Osteocyte (in vitro differentiated cells): ENCODE measurements at regions not wholly inside any gene's neighbourhood (a gene's known extent, or its start where the extent isn't known, plus 50 kb on each side); places are given as distances from the start of the nearest gene placed in this dataset.

Source experiments
- DNase-seq: peaks from one replicate; pipeline ENCODE4 v3.0.0; 2021; ENCODE audit warnings: mixed read lengths; ENCODE audit not compliant: unreplicated experiment; ENCODE audit errors: extremely low spot score
- H3K27ac Mint-ChIP-seq: one replicate; pipeline ENCODE4 v1.8.0; 2021; ENCODE audit warnings: mild to moderate bottlenecking, mixed read lengths; ENCODE audit not compliant: unreplicated experiment
- H3K27me3 Mint-ChIP-seq: one replicate; pipeline ENCODE4 v1.8.0; 2021; ENCODE audit warnings: mixed read lengths; ENCODE audit not compliant: unreplicated experiment
- H3K36me3 Mint-ChIP-seq: one replicate; pipeline ENCODE4 v1.8.0; 2021; ENCODE audit warnings: mixed read lengths; ENCODE audit not compliant: unreplicated experiment
- H3K4me1 Mint-ChIP-seq: one replicate; pipeline ENCODE4 v1.8.0; 2021; ENCODE audit warnings: mixed read lengths; ENCODE audit not compliant: unreplicated experiment
- H3K4me3 Mint-ChIP-seq: one replicate; pipeline ENCODE4 v1.8.0; 2021; ENCODE audit warnings: mild to moderate bottlenecking, moderate library complexity, mixed read lengths; ENCODE audit not compliant: unreplicated experiment
- H3K9me3 Mint-ChIP-seq: one replicate; pipeline ENCODE4 v1.8.0; 2021; ENCODE audit warnings: mixed read lengths; ENCODE audit not compliant: unreplicated experiment
- CTCF ChIP-seq: fragments of 200-600 bp; sonication (generic); IDR thresholded peaks from 2 replicates; pipeline ENCODE4 v1.5.0; 2021; ENCODE audit warnings: antibody characterized with exemption, mild to moderate bottlenecking, moderate library complexity

- Mint-ChIP-seq H3K27ac (no peak overlapping the region), H3K4me3 (no peak overlapping the region), H3K36me3 (no peaks in the 10 kb centered on the region), H3K27me3 (peaks cover 7% of the 10 kb centered on the region), H3K9me3 (peaks cover 4% of the 10 kb centered on the region), H3K4me1 (no peaks in the 10 kb centered on the region)
- no peak for TF ChIP-seq CTCF
- no peak for DNase-seq
Observed at GRCh38 chr22:26974034-26974433, 316.6 kb downstream of the MIAT start.

GRCh38 chr22:26974914-26975803, 317.8 kb downstream of the MIAT start:
- Mint-ChIP-seq H3K9me3 (peaks cover 4% of the 10 kb centered on the region), H3K4me1 (no peaks in the 10 kb centered on the region), H3K36me3 (no peaks in the 10 kb centered on the region), H3K4me3 (no peak overlapping the region), H3K27me3 (peaks cover 13% of the 10 kb centered on the region), H3K27ac (no peak overlapping the region)
- DNase-seq, result no peak
- no peak for TF ChIP-seq CTCF

- H3K27ac Mint-ChIP-seq, result no peak overlapping the region
- TF ChIP-seq CTCF, result no peak
- no peaks in the 10 kb centered on the region for H3K36me3 Mint-ChIP-seq
- DNase-seq, result no peak
- H3K4me3 Mint-ChIP-seq, result no peak overlapping the region
- H3K27me3 Mint-ChIP-seq, result peaks cover 17% of the 10 kb centered on the region
- H3K4me1 Mint-ChIP-seq, result no peaks in the 10 kb centered on the region
- H3K9me3 Mint-ChIP-seq, result peaks cover 4% of the 10 kb centered on the region
Observed at GRCh38 chr22:26975865-26976264, 318.5 kb downstream of the MIAT start.

GRCh38 chr22:26977741-26978376, 320.5 kb downstream of the MIAT start:
- peaks cover 4% of the 10 kb centered on the region for H3K9me3 Mint-ChIP-seq

More at GRCh38 chr22:26977741-26978376, 320.5 kb downstream of the MIAT start:
- Mint-ChIP-seq H3K27me3 (peaks cover 19% of the 10 kb centered on the region), H3K4me3 (no peak overlapping the region), H3K36me3 (no peaks in the 10 kb centered on the region), H3K4me1 (no peaks in the 10 kb centered on the region), H3K27ac (no peak overlapping the region)
- DNase-seq, result no peak
- no peak for TF ChIP-seq CTCF
